GM18870 (cell line): ENCODE measurements at regions not wholly inside any gene's neighbourhood (a gene's known extent, or its start where the extent isn't known, plus 50 kb on each side); places are given as distances from the start of the nearest gene placed in this dataset.
"Not testable (repeated sequence)": the region's sequence is repeated elsewhere in the genome, so short reads cannot be mapped to it uniquely, and the experiment has no call there.

Source experiments
- ATAC-seq: cut with Tn5 transposase; IDR thresholded peaks from one replicate; pipeline ENCODE4 v1.9.1; 2021; ENCODE audit warnings: moderate library complexity; ENCODE audit not compliant: unreplicated experiment

- ATAC-seq, result no peak
Measured at GRCh38 chr15:35286721-35287120, 201.6 kb upstream of the NANOGP8 start.

GRCh38 chr15:35282965-35283496 lies 197.9 kb upstream of the NANOGP8 start:
- no peak for ATAC-seq

- no peak for ATAC-seq
Measured at GRCh38 chr15:35281515-35281914, 196.4 kb upstream of the NANOGP8 start.

GRCh38 chr15:35279811-35280210 lies 194.7 kb upstream of the NANOGP8 start:
- ATAC-seq, result no peak

GRCh38 chr15:35271371-35272043 lies 186.4 kb upstream of the NANOGP8 start:
- ATAC-seq, result no peak

GRCh38 chr15:35260941-35261340 lies 175.8 kb upstream of the NANOGP8 start:
- no peak for ATAC-seq

- ATAC-seq, result not testable (repeated sequence)
Measured at GRCh38 chr15:35260274-35260673, 175.2 kb upstream of the NANOGP8 start.

- no peak for ATAC-seq
Measured at GRCh38 chr15:35256551-35256950, 171.5 kb upstream of the NANOGP8 start.

GRCh38 chr15:35256141-35256540 lies 171.0 kb upstream of the NANOGP8 start:
- no peak for ATAC-seq

- ATAC-seq, result not testable (repeated sequence)
Measured at GRCh38 chr15:35254908-35255307, 169.8 kb upstream of the NANOGP8 start.

- ATAC-seq, result no peak
Measured at GRCh38 chr15:35254062-35254461, 169.0 kb upstream of the NANOGP8 start.

- ATAC-seq, result no peak
Measured at GRCh38 chr15:35252351-35252865, 167.3 kb upstream of the NANOGP8 start.

GRCh38 chr15:35247150-35247549 lies 162.1 kb upstream of the NANOGP8 start:
- ATAC-seq, result no peak

- ATAC-seq, result no peak
Measured at GRCh38 chr15:35246451-35246850, 161.4 kb upstream of the NANOGP8 start.

- not testable (repeated sequence) for ATAC-seq
Measured at GRCh38 chr15:35245681-35246080, 160.6 kb upstream of the NANOGP8 start.

- ATAC-seq, result no peak
Measured at GRCh38 chr15:35244227-35244626, 159.1 kb upstream of the NANOGP8 start.

GRCh38 chr15:35243758-35244157 lies 158.7 kb upstream of the NANOGP8 start:
- ATAC-seq, result no peak

- ATAC-seq, result not testable (repeated sequence)
Measured at GRCh38 chr15:35239693-35240092, 154.6 kb upstream of the NANOGP8 start.

GRCh38 chr15:35238448-35238847 lies 153.4 kb upstream of the NANOGP8 start:
- not testable (repeated sequence) for ATAC-seq

- ATAC-seq, result no peak
Measured at GRCh38 chr15:35229085-35229484, 144.0 kb upstream of the NANOGP8 start.

GRCh38 chr15:35218215-35218614 lies 133.1 kb upstream of the NANOGP8 start:
- no peak for ATAC-seq

GRCh38 chr15:35215093-35215492 lies 130.0 kb upstream of the NANOGP8 start:
- no peak for ATAC-seq
